Spleen (tissue), 11 donors: ENCODE measurements at regions not wholly inside any gene's neighbourhood (a gene's known extent, or its start where the extent isn't known, plus 50 kb on each side); places are given as distances from the start of the nearest gene placed in this dataset.

Source experiments
- DNase-seq: peaks from one replicate; pipeline ENCODE4 v3.0.0-alpha.2; 2020
- H3K27ac ChIP-seq, 8 donors: fragments of 200-600 bp; sonication (generic) in 7 of 8; 1 replicate in 4 of 8; 2 replicates in 4 of 8; pipeline versions ENCODE4 v1.5.0 to v1.8.0; 2016 to 2021; ENCODE audit warnings: inconsistent platforms in 4 of 8, mild to moderate bottlenecking in 4 of 8, moderate library complexity in 1 of 8
- H3K27me3 ChIP-seq, 7 donors: fragments of 200-600 bp; sonication (generic) in 6 of 7; replicated peaks in 1 of 7; 1 replicate in 4 of 7; 2 replicates in 3 of 7; pipeline versions ENCODE4 v1.5.0 to v1.8.0; 2016 to 2021; ENCODE audit warnings: inconsistent platforms in 3 of 7, mild to moderate bottlenecking in 1 of 7
- H3K36me3 ChIP-seq, 6 donors: fragments of 200-600 bp; sonication (generic) in 5 of 6; 1 replicate in 4 of 6; 2 replicates in 2 of 6; pipeline versions ENCODE4 v1.5.0 to v1.8.0; 2016 to 2021; ENCODE audit warnings: inconsistent platforms in 2 of 6
- H3K4me1 ChIP-seq, 6 donors: fragments of 200-600 bp; sonication (generic) in 5 of 6; 1 replicate in 3 of 6; 2 replicates in 3 of 6; pipeline versions ENCODE4 v1.5.0 to v1.8.0; 2016 to 2021; ENCODE audit warnings: inconsistent platforms in 3 of 6
- H3K4me3 ChIP-seq, 8 donors: fragments of 200-600 bp; sonication (generic) in 7 of 8; 1 replicate in 4 of 8; 2 replicates in 4 of 8; pipeline versions ENCODE4 v1.5.0 to v1.8.0; 2016 to 2021; ENCODE audit warnings: inconsistent platforms in 4 of 8, mild to moderate bottlenecking in 4 of 8, moderate library complexity in 2 of 8
- H3K9me3 ChIP-seq, 8 donors: fragments of 200-600 bp; sonication (generic) in 7 of 8; 1 replicate in 4 of 8; 2 replicates in 4 of 8; pipeline versions ENCODE4 v1.5.0 to v1.8.0; 2016 to 2021; ENCODE audit warnings: inconsistent platforms in 4 of 8
- POLR2A ChIP-seq, 3 donors: fragments of 450-650 bp; IDR thresholded peaks; one replicate each; pipeline ENCODE4 v1.5.1; 2017; ENCODE audit warnings: antibody characterized with exemption in 3 of 3, mild to moderate bottlenecking in 1 of 3
- POLR2AphosphoS5 ChIP-seq, 3 donors: sonication (generic); formaldehyde crosslinking; IDR thresholded peaks; one replicate each; pipeline ENCODE4 v1.5.1; 2017; ENCODE audit warnings: antibody characterized with exemption in 3 of 3
- WGBS, 5 donors: extraction: QIAGEN DNeasy Blood & Tissue Kit in 3 of 5; methylation state at CpG; one replicate each; pipeline versions ENCODE4 v1.1.5 to v1.1.7; 2013 to 2018; 5-methylcytosine and 5-hydroxymethylcytosine counted together
- intact Hi-C: fragments of 100-400 bp; cut with DNase I; formaldehyde crosslinking; loops from one replicate; pipeline ENCODE4 v1.15.0; 2023; ENCODE audit warnings: low total_unique reads
- TF ChIP-seq, protein P1 (sequence below), 11 experiments: fragments of 200-600 bp in 7 of 11; fragments of 450-650 bp in 4 of 11; sonication (generic) in 4 of 11; IDR thresholded peaks in 8 of 11; conservative IDR thresholded peaks in 3 of 11; 1 replicate in 7 of 11; 2 replicates in 4 of 11; pipeline versions ENCODE4 v1.4.0 to v1.8.0; 2016 to 2021; ENCODE audit warnings: antibody characterized with exemption in 11 of 11, inconsistent platforms in 4 of 11, mild to moderate bottlenecking in 1 of 11
- donor health status: healthy with polysubstance abuse.
- donor health status: DM: no; HTN: no; CAD: no; lungs with moderate emphysema.
- donor health status: DM: no; HTN: no; CAD: no.
- donor health status: Bipolar disorder and iron deficiency.
- donor health status: healthy.
- donor health status: DM: no; HTN: no; CAD: no.
- donor health status: DM: yes; HTN: yes; CAD: no.

GRCh38 chr2:136373029-136373428 lies 255.1 kb upstream of the CXCR4 start:
- H3K36me3 ChIP-seq: no peaks in the 10 kb centered on the region
- no peaks in the 10 kb centered on the region for H3K27me3 ChIP-seq
- DNase-seq: no peak
- WGBS, 5 donors: 48 to 85% (median 64%) methylated on average over 1 of the region's 1 CpG
- TF ChIP-seq, protein P1, sequence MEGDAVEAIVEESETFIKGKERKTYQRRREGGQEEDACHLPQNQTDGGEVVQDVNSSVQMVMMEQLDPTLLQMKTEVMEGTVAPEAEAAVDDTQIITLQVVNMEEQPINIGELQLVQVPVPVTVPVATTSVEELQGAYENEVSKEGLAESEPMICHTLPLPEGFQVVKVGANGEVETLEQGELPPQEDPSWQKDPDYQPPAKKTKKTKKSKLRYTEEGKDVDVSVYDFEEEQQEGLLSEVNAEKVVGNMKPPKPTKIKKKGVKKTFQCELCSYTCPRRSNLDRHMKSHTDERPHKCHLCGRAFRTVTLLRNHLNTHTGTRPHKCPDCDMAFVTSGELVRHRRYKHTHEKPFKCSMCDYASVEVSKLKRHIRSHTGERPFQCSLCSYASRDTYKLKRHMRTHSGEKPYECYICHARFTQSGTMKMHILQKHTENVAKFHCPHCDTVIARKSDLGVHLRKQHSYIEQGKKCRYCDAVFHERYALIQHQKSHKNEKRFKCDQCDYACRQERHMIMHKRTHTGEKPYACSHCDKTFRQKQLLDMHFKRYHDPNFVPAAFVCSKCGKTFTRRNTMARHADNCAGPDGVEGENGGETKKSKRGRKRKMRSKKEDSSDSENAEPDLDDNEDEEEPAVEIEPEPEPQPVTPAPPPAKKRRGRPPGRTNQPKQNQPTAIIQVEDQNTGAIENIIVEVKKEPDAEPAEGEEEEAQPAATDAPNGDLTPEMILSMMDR (IDR thresholded peaks at IDR 0.05 in 8 of 11, conservative IDR thresholded peaks at IDR 0.05 in 3 of 11): no peak
- TF ChIP-seq POLR2A (IDR thresholded peaks at IDR 0.05) (no peak), POLR2AphosphoS5 (IDR thresholded peaks at IDR 0.05) (no peak)
- H3K4me3 ChIP-seq: no peak overlapping the region
- H3K9me3 ChIP-seq: no peaks in the 10 kb centered on the region
- intact Hi-C loops: loop anchor here (10.0 kb wide), 1 partner anchor 258 kb away; the partner anchor contains the start of gene CXCR4
- peaks cover 16 to 31% (median 25%) of the 10 kb centered on the region in 6 donors for H3K4me1 ChIP-seq
- no peak overlapping the region for H3K27ac ChIP-seq

GRCh38 chr2:136363900-136364299 lies 246.0 kb upstream of the CXCR4 start:
- Histone ChIP-seq H3K27me3 (no peaks in the 10 kb centered on the region), H3K27ac (no peak overlapping the region), H3K4me3 (no peak overlapping the region), H3K9me3 (peaks cover 0 to 4% (median 0%) of the 10 kb centered on the region in 8 donors), H3K36me3 (no peaks in the 10 kb centered on the region), H3K4me1 (peaks cover 0 to 19% (median 5%) of the 10 kb centered on the region in 6 donors)
- DNase-seq: no peak
- TF ChIP-seq, protein P1 (IDR thresholded peaks at IDR 0.05 in 8 of 11, conservative IDR thresholded peaks at IDR 0.05 in 3 of 11): no peak
- no peak for TF ChIP-seq POLR2A (IDR thresholded peaks at IDR 0.05)
- TF ChIP-seq POLR2AphosphoS5 (IDR thresholded peaks at IDR 0.05): no peak
- intact Hi-C loops: no loop called here
- WGBS, 5 donors: 54 to 70% (median 59%) methylated on average over 4 of the region's 4 CpGs

GRCh38 chr2:136363470-136363869 lies 245.5 kb upstream of the CXCR4 start:
- DNase-seq: no peak
- H3K36me3 ChIP-seq: no peaks in the 10 kb centered on the region
- 66 to 93% (median 80%) methylated on average over 6 of the region's 6 CpGs for whole genome bisulfite sequencing, 5 donors
- TF ChIP-seq POLR2AphosphoS5 (IDR thresholded peaks at IDR 0.05) (no peak), POLR2A (IDR thresholded peaks at IDR 0.05) (no peak)
- H3K9me3 ChIP-seq: peaks cover 0 to 4% (median 0%) of the 10 kb centered on the region in 8 donors
- no peak overlapping the region for H3K27ac ChIP-seq
- intact Hi-C loops: no loop called here
- H3K4me1 ChIP-seq: peaks cover 0 to 19% (median 5%) of the 10 kb centered on the region in 6 donors
- no peak overlapping the region for H3K4me3 ChIP-seq
- H3K27me3 ChIP-seq: no peaks in the 10 kb centered on the region

DNA sequence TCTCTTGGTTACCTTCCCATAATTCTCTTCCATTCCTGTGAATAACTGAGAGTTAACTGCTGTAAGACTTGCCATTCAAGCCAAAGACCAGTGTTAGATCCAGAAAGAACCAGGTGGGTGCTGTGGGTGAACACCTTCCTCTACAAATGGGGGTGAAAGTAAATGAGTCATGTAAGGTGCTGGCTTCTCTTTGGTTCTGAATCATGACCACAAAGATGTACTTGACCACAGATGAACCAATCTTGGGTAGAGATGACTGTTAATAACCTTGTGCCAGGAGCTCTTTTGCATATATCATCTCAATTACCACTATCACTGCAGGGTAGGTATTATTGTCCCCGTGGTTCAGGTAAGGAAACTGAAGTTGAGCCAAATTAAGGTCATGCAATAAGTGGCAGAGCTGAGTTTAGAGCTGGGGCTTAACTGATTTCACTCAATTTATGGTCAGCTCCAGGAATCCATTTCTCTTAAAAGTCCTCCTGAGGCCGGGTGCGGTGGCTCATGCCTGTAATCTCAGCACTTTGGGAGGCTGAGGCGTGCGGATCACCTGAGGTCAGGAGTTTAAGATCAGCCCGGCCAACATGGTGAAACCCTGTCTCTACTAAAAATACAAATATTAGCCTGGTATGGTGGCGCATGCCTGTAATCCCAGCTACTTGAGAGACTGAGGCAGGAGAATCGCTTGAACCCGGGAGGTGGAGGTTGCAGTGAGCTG lies 244.9 kb upstream of the CXCR4 start:
- Histone ChIP-seq H3K27me3 (no peaks in the 10 kb centered on the region), H3K4me3 (no peak overlapping the region), H3K9me3 (peaks cover 0 to 3% (median 0%) of the 10 kb centered on the region in 8 donors), H3K4me1 (peaks cover 0 to 19% (median 5%) of the 10 kb centered on the region in 6 donors), H3K36me3 (no peaks in the 10 kb centered on the region), H3K27ac (no peak overlapping the region)
- TF ChIP-seq POLR2AphosphoS5 (IDR thresholded peaks at IDR 0.05): no peak
- no peak for TF ChIP-seq POLR2A (IDR thresholded peaks at IDR 0.05)
- TF ChIP-seq, protein P1 (IDR thresholded peaks at IDR 0.05 in 8 of 11, conservative IDR thresholded peaks at IDR 0.05 in 3 of 11): no peak
- intact Hi-C loops: no loop called here
- 81 to 89% (median 86%) methylated on average over 9 of the region's 9 CpGs for WGBS, 5 donors
- DNase-seq: no peak
